Small intestine (tissue), 7 donors: ENCODE measurements at regions not wholly inside any gene's neighbourhood (a gene's known extent, or its start where the extent isn't known, plus 50 kb on each side); places are given as distances from the start of the nearest gene placed in this dataset.
"Not testable (repeated sequence)": the region's sequence is repeated elsewhere in the genome, so short reads cannot be mapped to it uniquely, and the experiment has no call there.

Experiments used
- DNase-seq, 2 donors: peaks; one replicate each; pipeline versions ENCODE4 v3.0.0 to v3.0.0-alpha.2; 2013
- FAIRE-seq: peaks from 2 replicates; lab custom pipeline; 2012; peaks lifted over from hg19 to GRCh38; lab: Jason Lieb, UNC
- H3K27ac ChIP-seq, 3 donors: one replicate each; pipeline ENCODE4 v1.5.1; 2013; ENCODE audit warnings: low read length in 2 of 3, mild to moderate bottlenecking in 2 of 3, control low read depth in 1 of 3, inconsistent platforms in 1 of 3, low read depth in 1 of 3, moderate library complexity in 1 of 3
- H3K27me3 ChIP-seq, 3 donors: one replicate each; pipeline ENCODE4 v1.6.1; 2013; ENCODE audit warnings: low read length in 3 of 3, inconsistent platforms in 1 of 3; ENCODE audit not compliant: control insufficient read depth in 3 of 3, insufficient read depth in 3 of 3
- H3K36me3 ChIP-seq, 3 donors: one replicate each; pipeline ENCODE4 v1.6.1; 2013; ENCODE audit warnings: low read length in 3 of 3, inconsistent platforms in 1 of 3, low read depth in 1 of 3, mild to moderate bottlenecking in 1 of 3, moderate library complexity in 1 of 3; ENCODE audit not compliant: control insufficient read depth in 3 of 3, insufficient read depth in 2 of 3
- H3K4me1 ChIP-seq, 3 donors: one replicate each; pipeline ENCODE4 v1.6.1; 2013; ENCODE audit warnings: low read length in 2 of 3, inconsistent platforms in 1 of 3, low read depth in 1 of 3, mild to moderate bottlenecking in 1 of 3, moderate library complexity in 1 of 3; ENCODE audit not compliant: control insufficient read depth in 3 of 3, insufficient read depth in 2 of 3
- H3K4me3 ChIP-seq, 3 donors: one replicate each; pipeline ENCODE4 v1.5.1; 2013; ENCODE audit warnings: low read length in 3 of 3, control low read depth in 1 of 3, inconsistent platforms in 1 of 3, low read depth in 1 of 3, mild to moderate bottlenecking in 1 of 3, moderate library complexity in 1 of 3
- H3K9me3 ChIP-seq, 2 donors: one replicate each; pipeline ENCODE4 v1.6.1; 2013; ENCODE audit warnings: low read depth in 1 of 2, low read length in 1 of 2; ENCODE audit not compliant: control insufficient read depth in 2 of 2, insufficient read depth in 1 of 2
- WGBS, 3 donors: extraction: QIAGEN DNeasy Blood & Tissue Kit; methylation state at CpG; one replicate each; pipeline ENCODE4 v1.1.7; 2013; 5-methylcytosine and 5-hydroxymethylcytosine counted together
- donor health status: healthy with polysubstance abuse.
- donor health status: control.
- donor health status: control.
- donor health status: Bipolar disorder and iron deficiency.
- donor health status: healthy.

GRCh38 chr9:111276431-111277128, 53.4 kb downstream of the OR2K2 start:
- DNase-seq (no peak), FAIRE-seq (no peak)
- Histone ChIP-seq H3K27me3 (no peaks in the 10 kb centered on the region), H3K4me3 (no peak overlapping the region), H3K4me1 (no peaks in the 10 kb centered on the region), H3K36me3 (no peaks in the 10 kb centered on the region), H3K9me3 (no peaks in the 10 kb centered on the region), H3K27ac (no peak overlapping the region)
- 72 to 84% (median 78%) methylated on average over 7 of the region's 7 CpGs for WGBS, 3 donors

GRCh38 chr9:111274737-111275136, 55.3 kb downstream of the OR2K2 start:
- Histone ChIP-seq H3K4me3 (no peak overlapping the region), H3K4me1 (no peaks in the 10 kb centered on the region), H3K9me3 (no peaks in the 10 kb centered on the region), H3K27me3 (no peaks in the 10 kb centered on the region), H3K36me3 (no peaks in the 10 kb centered on the region), H3K27ac (no peak overlapping the region)
- DNase-seq (no peak), FAIRE-seq (no peak)
- 92 to 95% (median 94%) methylated on average over 2 of the region's 2 CpGs for WGBS, 3 donors

GRCh38 chr9:111272581-111272980, 57.4 kb downstream of the OR2K2 start:
- Histone ChIP-seq H3K27ac (no peak overlapping the region), H3K36me3 (no peaks in the 10 kb centered on the region), H3K4me3 (no peak overlapping the region), H3K27me3 (no peaks in the 10 kb centered on the region), H3K4me1 (no peaks in the 10 kb centered on the region), H3K9me3 (no peaks in the 10 kb centered on the region)
- 35 to 60% (median 49%) methylated on average over 4 of the region's 4 CpGs for WGBS, 3 donors
- DNase-seq (no peak), FAIRE-seq (no peak)

GRCh38 chr9:111271481-111272080, 58.4 kb downstream of the OR2K2 start:
- DNase-seq, result no peak
- H3K9me3 ChIP-seq, result no peaks in the 10 kb centered on the region
- no peak for FAIRE-seq
- H3K27me3 ChIP-seq, result no peaks in the 10 kb centered on the region
- H3K4me1 ChIP-seq, result no peaks in the 10 kb centered on the region
- no peak overlapping the region for H3K4me3 ChIP-seq
- H3K27ac ChIP-seq, result no peak overlapping the region
- WGBS, 3 donors, result 70 to 83% (median 81%) methylated on average over 4 of the region's 4 CpGs
- no peaks in the 10 kb centered on the region for H3K36me3 ChIP-seq

- DNase-seq (no peak), FAIRE-seq (no peak)
- 93 to 98% (median 95%) methylated on average over 2 of the region's 2 CpGs for WGBS, 3 donors
- Histone ChIP-seq H3K36me3 (no peaks in the 10 kb centered on the region), H3K9me3 (peaks cover 0 to 2% of the 10 kb centered on the region in 2 donors), H3K4me1 (no peaks in the 10 kb centered on the region), H3K4me3 (no peak overlapping the region), H3K27me3 (no peaks in the 10 kb centered on the region), H3K27ac (no peak overlapping the region)
Measured at GRCh38 chr9:111271047-111271446, 59.0 kb downstream of the OR2K2 start.

GRCh38 chr9:111266024-111266423, 64.0 kb downstream of the OR2K2 start:
- not testable (repeated sequence) for H3K27me3 ChIP-seq, DNase-seq, H3K9me3 ChIP-seq, H3K36me3 ChIP-seq, FAIRE-seq, H3K27ac ChIP-seq, H3K4me1 ChIP-seq, H3K4me3 ChIP-seq
- 85 to 90% (median 88%) methylated on average over 5 of the region's 5 CpGs for WGBS, 3 donors

GRCh38 chr9:111263116-111263515, 66.9 kb downstream of the OR2K2 start:
- WGBS, 3 donors, result 66 to 70% (median 66%) methylated on average over 7 of the region's 7 CpGs
- FAIRE-seq, result no peak

GRCh38 chr9:111258875-111259271, 71.2 kb downstream of the OR2K2 start:
- no peaks in the 10 kb centered on the region for H3K36me3 ChIP-seq
- no peaks in the 10 kb centered on the region for H3K4me1 ChIP-seq
- H3K27me3 ChIP-seq, result no peaks in the 10 kb centered on the region
- no peaks in the 10 kb centered on the region for H3K9me3 ChIP-seq
- no peak for DNase-seq
- no peak overlapping the region for H3K27ac ChIP-seq
- FAIRE-seq, result no peak
- no peak overlapping the region for H3K4me3 ChIP-seq
- 77 to 89% (median 88%) methylated on average over 1 of the region's 1 CpG for WGBS, 3 donors

More at GRCh38 chr9:111263116-111263515, 66.9 kb downstream of the OR2K2 start:
- Histone ChIP-seq H3K4me3 (no peak overlapping the region), H3K9me3 (peaks cover 0 to 8% of the 10 kb centered on the region in 2 donors), H3K36me3 (no peaks in the 10 kb centered on the region), H3K4me1 (no peaks in the 10 kb centered on the region), H3K27me3 (no peaks in the 10 kb centered on the region), H3K27ac (no peak overlapping the region)
- no peak for DNase-seq
